ENCODE measurements at regions not wholly inside any gene's neighbourhood (a gene's known extent, or its start where the extent isn't known, plus 50 kb on each side); places are given as distances from the start of the nearest gene placed in this dataset.

DNA sequence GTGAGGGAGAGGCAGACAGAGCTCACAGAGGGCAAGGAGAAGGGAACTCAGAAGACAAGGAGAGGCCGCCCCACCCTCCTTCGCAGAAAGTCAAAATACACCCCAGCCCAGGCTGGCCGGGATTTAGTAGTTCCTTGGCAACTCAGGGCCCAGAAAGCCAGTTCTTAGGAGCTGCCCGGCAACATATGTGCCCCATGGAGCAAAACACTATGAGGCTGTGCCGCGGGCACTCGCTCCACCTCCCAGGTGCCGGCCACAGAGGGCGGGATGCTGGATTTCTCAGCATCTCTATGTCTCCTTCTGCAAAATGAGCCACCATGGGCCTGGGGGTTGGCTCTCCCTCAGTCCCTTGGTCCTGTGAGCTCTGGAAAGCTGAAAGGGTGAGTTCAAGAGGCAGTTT lies 93.8 kb upstream of the CACNA1A start:
- DNase-seq = no peak

DNA sequence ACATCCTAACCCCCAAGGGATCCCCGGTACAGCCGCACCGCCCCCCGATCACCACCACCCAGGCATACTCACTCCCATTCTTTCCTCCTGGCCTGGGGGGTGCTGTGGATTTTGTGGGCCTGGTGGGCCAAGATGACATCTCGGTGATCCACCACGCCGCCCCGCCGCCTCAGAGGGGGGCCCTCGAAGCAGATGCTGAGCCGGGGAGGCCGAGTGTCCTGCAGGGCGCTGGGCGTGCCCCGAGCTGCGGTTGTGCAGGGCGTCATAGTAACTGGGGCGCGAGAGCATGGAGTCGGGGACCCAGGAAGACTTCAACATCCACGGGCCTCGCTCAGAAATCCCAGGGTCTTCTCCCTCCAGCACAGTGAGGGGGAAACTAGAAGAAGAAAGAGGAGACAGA lies 93.4 kb upstream of the CACNA1A start:
- no peak for DNase-seq

- no peak for DNase-seq
These were observed 91.8 kb upstream of the CACNA1A start for GRCh38 chr19:13598098-13598497.

- DNase-seq = peak; percentile 69
These were observed 91.4 kb upstream of the CACNA1A start for GRCh38 chr19:13597640-13598039.

DNA sequence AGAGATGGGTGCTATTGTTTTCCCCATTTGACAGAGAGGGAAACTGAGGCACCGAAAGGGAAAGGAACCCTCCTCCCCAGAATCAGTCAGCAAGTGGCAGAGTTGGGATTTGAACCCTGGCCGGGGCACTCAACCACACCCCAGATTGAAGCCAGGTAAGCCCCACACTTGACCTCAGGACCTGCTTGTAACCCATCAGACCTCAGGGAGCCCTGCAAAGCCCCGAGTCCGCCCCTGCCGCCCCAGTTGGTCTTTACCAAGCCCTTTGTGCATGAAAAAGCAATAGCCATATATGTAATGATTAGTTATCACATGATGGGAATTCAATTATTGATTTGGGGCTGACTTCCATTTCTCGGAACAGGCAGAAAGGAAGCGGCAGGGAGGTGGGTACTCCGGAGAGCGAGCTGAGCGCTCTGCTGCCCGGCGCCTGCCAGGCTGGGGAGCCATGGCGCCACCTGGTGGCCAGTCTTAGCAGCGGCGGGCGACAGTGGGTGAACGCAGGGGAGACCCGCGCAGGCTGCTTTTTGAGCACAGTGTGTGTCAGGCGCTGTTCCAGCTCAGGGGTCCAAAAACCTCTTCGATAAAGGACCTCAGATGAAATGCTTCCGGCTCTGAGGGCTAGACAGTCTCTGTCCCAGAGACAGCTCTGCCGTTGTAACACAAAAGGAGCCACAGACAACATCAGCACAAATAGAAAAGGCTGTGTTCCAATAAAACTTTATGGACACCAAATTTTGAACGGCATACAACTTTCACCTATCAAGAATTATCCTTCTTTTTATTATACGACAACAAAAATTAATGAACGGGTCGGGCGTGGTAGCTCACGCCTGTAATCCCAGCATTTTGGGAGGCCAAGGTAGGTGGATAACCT lies 82.9 kb upstream of the CACNA1A start:
- DNase-seq = no peak

- DNase-seq = no peak
These were observed 79.2 kb upstream of the CACNA1A start for GRCh38 chr19:13585512-13585911.

DNA sequence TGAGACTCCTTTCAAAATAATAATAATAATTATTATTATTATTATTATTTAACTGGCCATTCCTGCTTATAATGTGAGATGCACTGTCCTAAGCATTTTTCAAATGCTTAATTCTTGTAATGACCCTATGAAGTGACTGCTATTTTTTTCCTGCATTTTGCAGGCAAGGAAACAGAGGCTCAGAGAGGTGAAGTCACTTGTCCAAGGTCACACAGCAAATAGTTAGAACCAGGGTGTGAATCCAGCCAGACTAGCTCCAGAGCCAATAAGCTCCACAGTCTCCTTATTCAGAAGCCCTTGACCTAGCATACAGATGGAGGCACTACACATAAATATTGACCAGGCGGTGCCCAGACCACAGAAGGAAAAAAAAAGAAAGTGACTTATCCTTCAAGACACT lies 77.5 kb upstream of the CACNA1A start:
- no peak for DNase-seq

DNA sequence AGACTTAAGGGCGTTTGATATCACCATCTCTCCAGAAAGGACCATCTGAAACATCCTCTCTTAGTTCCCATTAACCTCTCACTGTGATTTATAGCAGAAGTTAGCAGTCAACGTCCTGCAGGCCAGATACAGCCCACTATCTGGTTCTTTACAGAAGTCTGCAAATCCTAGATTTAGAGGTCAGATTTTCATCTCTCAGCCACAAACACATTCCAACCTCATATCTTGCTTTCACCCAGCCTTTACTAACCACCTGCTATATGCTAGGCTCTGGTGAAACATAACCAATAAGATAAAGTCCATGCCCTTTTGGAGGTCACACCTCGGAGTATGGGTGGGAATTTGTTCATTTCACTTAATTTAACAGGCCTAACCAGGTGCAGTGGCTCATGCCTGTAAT lies 76.8 kb upstream of the CACNA1A start:
- no peak for DNase-seq

DNA sequence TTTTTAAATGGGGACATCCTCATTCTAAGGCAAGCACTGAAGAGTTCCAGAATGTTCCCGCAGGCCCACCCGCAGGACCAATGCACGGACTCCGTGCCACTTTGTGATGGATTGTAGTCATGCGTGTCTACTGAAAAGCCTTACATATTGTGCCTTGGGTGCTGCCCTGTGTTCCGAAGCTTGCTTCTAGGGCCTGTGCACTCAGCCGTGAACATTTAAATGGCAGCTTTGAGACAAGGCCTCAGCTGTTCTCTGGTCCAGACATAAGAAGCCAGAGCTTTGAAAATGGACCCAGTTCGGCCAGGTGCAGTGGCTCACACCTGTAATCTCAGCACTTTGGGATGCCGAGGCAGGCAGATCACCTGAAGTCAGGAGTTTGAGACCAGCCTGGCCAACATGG lies 75.3 kb upstream of the CACNA1A start:
- no peak for DNase-seq

- DNase-seq = no peak
These were observed 73.2 kb upstream of the CACNA1A start for GRCh38 chr19:13579388-13580060.

DNA sequence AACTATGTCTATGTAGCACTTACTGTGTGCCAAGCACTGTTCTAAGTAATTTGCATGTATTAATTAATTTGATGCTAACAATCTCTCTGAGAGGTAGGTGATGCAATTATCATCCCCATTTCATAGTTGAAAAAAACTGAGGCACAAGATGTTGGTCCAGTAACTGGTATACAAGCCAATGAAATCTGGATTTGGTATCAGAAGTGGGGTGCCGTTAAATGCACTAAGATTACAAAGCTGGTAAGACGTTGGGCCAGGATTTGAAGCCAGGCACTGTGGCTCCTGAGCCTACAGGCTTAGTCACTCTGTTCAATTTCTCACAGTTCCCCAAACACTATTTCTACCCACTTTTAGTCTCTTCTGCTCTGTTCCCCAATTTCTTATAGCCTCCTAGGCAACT lies 70.4 kb upstream of the CACNA1A start:
- DNase-seq = no peak

DNA sequence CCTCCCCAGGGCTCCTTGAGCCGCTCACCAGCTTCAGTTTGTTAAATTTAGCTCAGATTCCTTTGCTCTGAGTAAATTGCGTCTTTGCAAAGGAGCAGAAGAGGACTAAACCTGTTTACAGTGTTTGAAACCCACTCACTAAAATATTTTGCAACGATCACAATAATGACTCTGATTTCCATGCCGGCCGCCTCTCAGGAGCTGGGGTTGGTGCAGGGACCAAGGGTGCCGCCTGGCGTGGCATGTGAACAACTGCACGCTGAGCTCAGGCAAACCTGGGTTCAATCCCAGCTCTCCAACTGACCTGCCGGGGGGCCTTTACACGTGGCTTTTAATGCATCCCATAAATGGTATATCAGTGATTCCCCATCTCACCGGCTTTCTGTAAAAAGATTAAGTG lies 68.7 kb upstream of the CACNA1A start:
- no peak for DNase-seq

- DNase-seq = no peak
These were observed 66.9 kb upstream of the CACNA1A start for GRCh38 chr19:13573056-13573667.

DNA sequence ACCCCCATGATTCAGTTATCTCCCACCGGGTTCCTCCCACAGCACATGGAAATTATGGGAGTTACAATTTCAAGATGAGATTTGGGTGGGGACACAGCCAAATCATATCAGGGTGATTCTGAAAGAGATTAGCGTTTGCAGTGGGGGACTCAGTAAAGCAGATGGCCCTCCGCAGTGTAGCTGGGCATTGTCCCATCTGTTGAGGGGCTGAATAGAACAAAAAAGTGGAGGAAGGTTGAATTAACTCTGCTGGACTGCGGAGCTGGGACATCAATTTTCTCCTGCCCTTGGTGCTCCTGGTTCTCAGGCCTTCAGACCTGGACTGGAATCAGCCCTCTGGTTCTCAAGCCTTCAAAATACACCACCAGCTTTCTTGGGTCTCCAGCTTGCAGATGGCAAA lies 55.2 kb upstream of the CACNA1A start:
- DNase-seq = no peak

- DNase-seq = no peak
These were observed 51.6 kb upstream of the CACNA1A start for GRCh38 chr19:13557756-13558398.

DNA sequence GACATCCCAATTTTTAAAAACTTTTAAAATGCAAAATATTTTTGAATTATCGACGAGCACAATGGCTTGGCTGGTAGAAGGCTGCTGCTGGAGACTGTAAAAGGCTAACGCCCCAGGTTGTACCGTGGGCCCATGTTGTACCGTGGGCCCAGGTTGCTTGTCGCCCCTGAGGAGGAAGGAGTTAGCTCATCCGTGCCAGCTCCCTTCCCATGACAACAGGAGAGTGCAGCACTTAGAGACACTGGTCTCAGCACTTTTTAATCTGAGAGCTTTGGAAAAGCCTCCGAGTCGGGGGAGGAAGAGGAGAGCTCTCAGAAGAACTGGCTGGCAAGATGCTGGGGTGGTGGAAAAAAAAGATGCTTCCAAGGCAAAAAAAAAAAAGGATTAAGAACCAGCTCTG lies 50.3 kb upstream of the CACNA1A start:
- no peak for DNase-seq
